ENCODE measurements at regions not wholly inside any gene's neighbourhood (a gene's known extent, or its start where the extent isn't known, plus 50 kb on each side); places are given as distances from the start of the nearest gene placed in this dataset.
"Not testable (repeated sequence)": the region's sequence is repeated elsewhere in the genome, so short reads cannot be mapped to it uniquely, and the experiment has no call there.

DNA sequence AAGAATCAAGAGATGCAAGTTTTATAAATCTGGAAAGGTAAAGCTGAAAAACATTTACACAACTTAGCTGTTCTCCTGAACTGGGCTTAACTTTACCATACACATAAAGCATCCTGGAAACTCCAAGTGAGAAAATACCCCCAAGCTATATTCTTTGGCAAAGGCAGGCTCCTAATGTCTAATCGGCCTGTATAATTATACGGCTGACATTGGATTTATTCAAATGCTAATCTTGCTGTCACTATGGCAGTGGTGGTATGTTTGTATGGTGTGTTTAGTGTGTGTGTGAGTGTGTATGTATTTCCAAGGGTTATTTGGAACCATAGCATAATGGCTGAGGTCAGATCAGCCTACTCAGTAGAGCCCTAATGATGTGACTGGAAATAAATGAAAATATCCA, 1031.8 kb upstream of the ZEB2 start:
- DNase-seq (ENCODE audit: low read depth, low spot score), result no peak

DNA sequence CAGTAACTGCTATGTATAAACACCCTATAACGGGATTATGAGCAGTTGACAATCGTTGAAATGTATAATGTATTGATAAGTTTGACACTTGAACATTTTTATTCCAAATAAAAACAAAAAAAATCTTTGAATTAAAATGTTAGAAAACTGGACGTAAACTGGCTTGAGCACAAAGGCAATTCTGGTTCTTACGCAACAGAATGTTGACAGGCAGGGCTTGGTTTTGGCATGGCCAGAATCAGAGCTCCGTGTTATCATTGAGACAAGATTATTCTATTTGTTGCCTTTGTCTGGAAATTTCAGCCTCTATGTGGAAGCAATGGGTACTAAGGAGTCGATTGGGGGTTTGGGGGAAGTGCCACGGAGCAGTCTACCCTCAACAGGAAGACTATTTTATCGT, 1028.6 kb upstream of the ZEB2 start:
- DNase-seq (ENCODE audit: low read depth, low spot score), result no peak

DNA sequence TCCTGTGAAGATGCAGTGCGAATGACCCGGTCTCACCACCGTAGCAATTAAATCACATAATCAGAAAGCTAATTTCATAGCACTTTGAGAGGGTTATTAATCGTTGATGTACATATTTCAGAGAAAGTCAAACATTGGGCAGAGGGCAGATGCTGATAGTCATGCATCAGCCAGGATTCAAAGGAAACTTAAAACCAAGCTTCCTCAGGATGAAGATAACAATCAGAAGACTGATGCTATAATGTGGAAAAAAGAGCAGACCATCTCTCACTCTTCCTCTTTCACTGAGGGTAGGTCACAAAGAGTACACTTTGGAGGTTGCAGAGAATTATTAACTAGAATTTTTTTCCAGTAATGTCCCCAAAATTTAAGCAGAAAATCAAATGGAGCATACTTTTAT, 1027.7 kb upstream of the ZEB2 start:
- no peak for DNase-seq (ENCODE audit: low read depth, low spot score)

DNA sequence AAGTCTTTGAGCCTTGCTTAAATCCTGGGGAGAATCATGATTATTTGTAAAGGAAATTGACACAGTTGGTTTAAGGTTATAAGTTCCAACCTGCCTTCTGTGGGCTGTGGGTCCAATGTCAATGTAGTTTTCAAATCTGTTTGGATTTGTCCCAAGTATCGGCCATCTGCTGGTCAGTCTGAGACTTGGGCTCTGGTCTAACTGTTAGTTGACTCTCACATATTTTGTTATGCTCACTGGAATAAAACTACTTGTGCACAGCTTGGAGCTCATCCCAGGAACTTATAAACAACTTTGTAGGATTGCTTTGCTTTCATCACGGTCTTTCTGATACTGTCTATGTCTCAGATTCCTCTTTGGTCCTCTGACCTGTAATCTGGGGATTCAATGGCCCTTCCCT, 1026.2 kb upstream of the ZEB2 start:
- no peak for DNase-seq (ENCODE audit: low read depth, low spot score)

DNA sequence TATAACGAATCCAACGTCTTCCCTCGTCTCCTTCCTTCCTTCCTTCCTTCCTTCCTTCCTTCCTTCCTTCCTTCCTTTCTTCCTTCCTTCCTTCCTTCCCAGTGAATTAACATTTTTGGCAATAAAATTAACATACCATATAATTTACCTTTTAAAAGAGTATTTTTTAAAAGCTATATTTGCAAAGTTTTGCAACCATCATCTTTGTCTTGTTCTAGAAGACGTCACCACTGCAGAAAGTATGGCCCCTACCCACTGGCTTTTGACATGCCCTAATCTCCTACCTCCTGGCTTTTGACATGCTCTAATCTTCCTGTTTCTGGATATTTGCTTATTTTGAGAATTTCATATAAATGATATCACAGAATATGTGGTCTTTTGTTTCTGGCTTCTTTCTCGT, 1023.9 kb upstream of the ZEB2 start:
- DNase-seq (ENCODE audit: low read depth, low spot score), result no peak

DNA sequence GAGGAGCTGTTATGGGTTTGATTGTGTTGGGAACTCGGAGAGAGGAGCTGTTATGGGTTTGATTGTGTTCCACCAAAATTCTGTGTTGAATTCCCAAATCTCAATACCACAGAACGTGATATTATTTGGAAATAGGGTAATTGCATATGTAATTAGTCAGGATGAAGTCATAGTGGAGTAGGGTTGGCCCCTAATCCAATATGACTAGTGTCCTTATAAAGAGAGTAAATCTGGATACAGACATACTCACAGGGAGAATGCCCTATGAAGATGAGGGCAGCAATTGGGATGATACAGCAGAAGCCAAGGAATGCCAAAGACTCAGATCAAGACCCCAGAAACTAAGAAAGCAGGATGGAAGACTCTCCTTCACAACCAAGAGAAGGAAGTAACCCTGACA, 1023.2 kb upstream of the ZEB2 start:
- no peak for DNase-seq (ENCODE audit: low read depth, low spot score)

DNA sequence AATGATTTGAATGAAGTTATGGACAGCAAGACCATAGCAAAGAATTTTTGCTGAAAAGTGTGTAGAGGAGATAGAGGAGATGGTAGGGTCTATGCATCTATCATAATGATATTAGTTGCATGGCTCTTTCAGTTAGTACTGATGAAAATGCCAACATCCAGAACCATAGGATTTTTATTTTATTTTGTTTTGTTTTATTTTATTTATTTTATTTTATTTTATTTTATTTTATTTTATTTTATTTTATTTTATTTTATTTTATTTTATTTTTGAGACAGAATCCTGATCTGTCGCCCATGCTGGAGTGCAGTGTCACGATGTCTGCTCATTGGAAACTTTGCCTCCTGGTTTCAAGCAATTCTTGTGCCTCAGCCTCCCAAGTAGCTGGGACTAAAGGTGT, 1021.1 kb upstream of the ZEB2 start:
- no peak for DNase-seq (ENCODE audit: low read depth, low spot score)

DNA sequence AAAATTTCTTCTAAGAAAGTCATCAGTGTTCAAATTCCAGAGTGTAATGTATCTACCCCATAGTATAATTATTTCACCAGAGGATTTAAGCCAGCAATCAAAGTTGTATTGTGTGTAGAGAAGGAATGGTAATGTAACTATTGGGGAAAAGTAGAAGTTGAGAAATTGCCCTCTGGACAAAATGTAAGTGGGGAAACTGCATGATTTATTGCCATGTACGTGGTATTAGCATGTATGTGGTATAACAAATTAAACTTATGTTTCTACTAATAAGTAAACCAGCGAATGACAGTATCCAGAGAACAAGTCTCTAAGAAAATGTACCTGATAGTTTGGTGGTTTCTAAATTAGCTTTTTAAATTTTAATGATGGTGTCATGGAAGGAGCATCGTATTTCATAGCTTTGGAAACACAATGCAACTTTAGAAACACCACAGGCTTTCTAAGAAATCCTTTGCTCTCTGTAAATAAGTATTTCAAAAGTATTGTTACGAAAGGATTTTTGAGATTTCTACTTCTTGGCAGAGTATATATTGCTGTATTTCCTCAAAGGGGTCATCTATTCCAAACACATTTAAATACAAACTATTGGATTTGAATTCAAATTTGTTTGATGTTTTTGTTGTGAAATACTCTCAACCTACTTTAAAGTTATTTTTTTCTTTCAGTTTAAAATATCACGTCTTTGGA, 1018.9 kb upstream of the ZEB2 start:
- no peak for DNase-seq (ENCODE audit: low read depth, low spot score)

DNA sequence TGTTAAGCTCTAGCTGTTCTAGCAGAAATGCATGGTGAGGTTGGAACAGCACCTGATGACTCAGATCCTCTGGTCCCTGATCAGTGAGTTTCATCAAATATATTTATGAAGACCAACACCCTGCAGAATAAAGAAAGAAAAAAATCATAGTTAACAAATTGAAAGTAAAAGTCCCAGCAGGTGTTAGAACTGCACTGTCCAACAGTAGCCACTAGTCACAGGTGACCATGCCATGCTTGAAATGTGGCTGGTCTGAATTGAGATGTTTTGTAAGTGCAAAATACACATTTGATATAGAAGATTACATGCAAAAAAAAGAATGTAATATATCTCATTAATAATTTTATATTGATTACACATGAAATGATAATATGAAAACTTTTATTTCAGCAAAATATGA, 1010.7 kb upstream of the ZEB2 start:
- DNase-seq (ENCODE audit: low read depth, low spot score), result no peak

DNA sequence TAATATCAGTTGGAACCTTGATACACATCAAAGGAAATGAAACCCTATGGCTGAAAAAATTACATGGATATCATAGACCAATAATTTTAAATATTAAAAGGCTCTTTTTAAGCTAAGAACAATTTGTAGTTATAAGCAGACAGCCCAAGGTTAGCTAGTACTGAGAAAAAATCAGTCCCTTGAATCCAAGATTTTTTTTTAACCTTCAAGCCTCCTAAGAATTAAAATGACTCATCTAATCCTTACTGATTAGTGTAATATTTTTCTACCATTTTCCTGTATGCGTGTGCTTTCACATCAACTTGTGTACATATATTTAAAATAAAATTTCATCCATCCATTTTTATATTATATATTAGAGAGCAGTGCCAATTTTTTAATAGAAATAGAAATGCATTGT, 1004.9 kb upstream of the ZEB2 start:
- no peak for DNase-seq (ENCODE audit: low read depth, low spot score)

DNA sequence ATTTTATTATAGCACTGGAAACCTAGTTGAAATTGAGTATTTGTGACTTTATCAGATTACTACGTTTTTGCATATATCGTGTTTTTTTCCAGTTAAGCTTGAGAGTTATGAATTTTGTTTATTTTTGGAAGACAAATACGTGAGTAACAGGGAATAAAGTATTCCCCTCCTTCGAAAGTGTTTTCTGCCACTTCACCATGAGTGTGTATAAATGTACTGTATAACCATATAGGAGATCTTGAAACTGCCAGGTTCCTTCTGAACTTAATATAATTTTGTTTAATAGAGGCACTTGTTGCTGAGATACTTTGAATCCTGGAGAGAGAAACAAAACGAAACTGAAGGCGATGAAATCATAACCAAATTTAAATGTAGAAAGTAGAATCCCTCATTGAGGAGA, 1004.4 kb upstream of the ZEB2 start:
- DNase-seq (ENCODE audit: low read depth, low spot score), result no peak

DNA sequence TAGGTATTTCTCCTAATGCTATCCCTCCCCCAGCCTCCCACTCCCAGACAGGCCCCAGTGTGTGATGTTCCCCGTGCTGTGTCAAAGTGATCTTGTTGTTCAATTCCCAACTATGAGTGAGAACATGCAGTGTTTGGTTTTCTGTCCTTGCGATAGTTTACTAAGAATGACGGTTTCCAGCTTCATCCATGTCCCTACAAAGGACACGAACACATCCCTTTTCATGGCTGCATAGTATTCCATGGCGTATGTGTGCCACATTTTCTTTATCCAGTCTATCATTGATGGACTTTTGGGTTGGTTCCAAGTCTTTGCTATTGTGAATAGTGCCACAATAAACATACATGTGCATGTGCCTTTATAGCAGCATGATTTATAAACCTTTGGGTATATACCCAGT, 999.3 kb upstream of the ZEB2 start:
- DNase-seq (ENCODE audit: low read depth, low spot score), result not testable (repeated sequence)

DNA sequence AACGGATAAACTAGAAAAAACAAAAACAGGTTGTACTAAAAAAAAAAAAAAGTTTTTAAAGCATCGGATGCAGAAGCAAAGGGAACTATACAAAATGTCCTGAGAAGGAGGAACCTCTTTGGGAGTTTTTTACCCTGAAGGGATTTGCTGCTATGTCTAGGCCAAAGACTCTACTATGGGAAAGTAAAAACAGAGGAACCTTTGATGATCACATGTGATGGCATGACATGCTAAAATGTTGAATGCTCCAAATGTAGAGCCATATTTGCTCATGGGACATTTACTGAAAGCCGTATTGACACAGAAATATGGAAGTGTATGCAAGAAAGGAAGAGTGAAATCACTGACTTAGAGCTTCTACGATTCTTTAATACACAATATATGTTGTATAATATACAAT, 992.0 kb upstream of the ZEB2 start:
- DNase-seq (ENCODE audit: low read depth, low spot score), result no peak

DNA sequence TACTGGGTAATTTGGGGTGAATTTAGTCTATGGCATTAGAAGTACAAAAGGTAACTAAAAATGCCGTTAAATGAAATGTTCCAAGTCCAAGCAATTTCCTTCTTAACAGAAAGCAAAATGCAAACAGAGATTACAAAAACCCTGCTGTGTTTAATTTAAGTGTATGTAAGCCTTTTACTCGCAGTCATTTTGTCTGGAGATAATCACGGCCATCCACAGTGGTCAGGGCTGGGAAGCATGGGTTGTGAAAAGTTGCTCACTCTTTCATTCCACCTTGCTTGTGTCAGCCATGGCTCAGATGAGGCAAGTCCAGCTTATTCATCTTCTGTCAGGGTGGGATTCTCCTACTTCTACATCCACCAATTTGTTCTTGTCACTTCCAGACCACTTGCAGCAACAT, 983.6 kb upstream of the ZEB2 start:
- no peak for DNase-seq (ENCODE audit: low read depth, low spot score)

DNA sequence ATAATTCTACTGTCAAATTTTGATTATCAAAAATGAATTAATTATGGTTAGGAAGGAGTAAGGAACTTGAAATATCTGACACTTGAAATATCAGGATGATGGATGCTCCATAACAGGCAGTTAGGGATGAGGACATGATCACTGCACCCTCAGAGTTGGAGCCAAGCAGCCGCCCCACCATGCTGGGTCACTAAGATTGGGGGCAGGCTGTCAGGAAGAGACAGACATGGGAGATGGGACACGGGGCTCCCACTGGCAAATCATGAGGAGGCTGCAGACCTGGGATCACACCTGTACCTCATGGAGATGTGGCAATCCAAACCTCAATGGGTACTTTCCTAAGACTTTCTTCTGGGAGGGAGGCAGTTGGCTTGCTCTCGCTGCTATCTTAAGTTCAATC, 982.0 kb upstream of the ZEB2 start:
- DNase-seq (ENCODE audit: low read depth, low spot score), result no peak

DNA sequence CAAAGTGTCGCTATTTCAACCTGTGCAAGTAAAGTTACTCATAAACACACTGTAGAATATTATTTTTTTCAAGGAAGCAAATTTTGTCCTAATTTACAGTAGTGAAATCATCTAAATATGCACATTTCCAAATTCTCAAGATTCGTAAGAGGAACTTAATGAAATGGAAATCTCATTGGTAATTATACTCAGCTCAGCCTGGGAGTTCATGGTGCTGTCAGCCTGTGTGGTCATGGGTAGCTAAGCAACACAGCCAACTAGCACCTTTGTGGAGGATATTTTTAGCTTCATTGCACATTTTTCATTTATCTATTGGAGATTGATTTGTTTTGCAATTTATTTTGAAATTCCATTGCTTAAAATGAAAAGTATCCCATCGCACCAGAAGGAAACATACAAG, 975.7 kb upstream of the ZEB2 start:
- no peak for DNase-seq (ENCODE audit: low read depth, low spot score)

DNA sequence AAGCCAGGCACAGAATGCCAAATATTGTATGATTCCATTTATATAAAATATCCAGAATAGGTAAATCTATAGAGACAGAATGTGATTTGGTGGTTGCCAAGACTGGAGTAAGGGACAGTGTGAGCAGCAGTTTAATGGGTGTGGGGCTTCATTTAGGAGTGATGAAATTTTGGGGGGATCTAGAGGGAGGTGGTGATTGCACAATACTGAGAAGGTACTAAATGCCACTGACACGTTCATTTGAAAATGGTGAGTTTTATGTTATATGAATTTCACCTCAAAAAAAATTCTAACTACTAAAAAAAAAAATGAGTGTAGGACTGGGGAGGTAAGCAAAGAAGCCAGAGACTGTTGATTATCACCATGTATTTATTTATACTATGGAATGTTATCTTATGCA, 974.5 kb upstream of the ZEB2 start:
- DNase-seq (ENCODE audit: low read depth, low spot score), result no peak

DNA sequence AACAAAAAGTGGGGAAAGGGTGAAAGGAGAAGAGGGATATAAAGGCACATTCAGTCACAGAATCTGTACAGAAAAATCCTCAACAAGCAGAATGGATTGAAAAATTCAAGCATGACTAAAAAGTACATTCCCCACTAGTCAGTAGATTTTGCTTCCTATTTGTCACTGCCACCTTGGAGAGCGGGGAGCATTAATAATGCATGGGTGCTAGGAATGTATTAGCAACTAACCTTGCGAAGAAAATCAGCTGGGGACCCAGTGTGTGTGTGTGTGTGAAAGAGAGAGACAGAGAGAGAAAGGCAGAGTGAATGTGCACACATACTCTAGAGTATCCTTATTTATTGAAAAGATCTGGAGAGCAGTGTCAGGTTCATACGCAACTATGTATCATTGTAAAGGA, 968.7 kb upstream of the ZEB2 start:
- DNase-seq (ENCODE audit: low read depth, low spot score), result no peak

DNA sequence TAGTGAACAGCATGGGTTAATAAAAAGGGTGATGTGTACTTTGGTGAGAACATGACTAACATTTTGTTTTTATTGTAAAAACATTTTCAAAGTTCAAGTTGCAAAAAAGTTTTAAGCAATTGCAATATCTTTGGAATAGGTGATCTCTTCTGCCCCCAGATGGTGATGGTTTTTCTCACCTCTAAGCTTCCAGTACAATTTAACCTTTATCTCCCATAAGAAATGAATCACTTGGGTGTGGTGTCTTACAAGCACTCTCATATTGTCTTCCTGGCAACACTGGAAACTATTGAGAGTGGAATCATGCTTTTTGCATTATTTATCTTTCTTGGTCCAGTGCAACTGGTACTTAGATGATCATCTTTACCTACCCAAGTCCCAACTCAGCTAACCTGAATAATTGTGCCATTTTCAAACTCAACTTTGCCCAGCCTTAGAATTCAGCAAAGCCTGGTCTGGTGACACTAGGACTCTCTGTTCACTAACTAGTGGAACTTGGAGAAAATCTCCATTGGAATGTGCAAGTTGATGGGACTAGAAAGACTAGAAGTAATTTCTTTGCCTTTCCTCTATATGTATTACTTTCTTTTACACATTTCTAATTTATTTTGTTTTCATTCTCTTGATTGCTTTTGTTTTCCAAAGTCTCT, 964.7 kb upstream of the ZEB2 start:
- DNase-seq (ENCODE audit: low read depth, low spot score), result no peak

DNA sequence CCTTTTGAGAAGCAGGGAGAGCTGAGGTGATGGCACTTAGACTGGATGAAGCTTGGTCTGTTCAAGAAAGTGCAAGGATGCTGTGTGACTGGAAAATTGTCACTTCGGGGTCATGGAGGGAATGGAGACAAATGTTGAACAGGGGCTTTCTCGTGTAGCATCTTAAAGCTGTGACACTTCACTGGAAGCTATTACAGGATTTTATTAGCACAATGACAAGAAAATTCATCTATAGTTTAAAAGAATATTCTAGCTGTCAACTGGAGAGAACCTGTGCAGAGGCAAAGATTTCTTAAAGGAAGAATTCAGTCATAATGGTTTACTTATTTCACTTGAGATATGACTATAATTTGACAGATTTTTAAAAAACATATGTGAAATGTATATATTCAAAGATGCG, 963.9 kb upstream of the ZEB2 start:
- DNase-seq (ENCODE audit: low read depth, low spot score), result no peak

DNA sequence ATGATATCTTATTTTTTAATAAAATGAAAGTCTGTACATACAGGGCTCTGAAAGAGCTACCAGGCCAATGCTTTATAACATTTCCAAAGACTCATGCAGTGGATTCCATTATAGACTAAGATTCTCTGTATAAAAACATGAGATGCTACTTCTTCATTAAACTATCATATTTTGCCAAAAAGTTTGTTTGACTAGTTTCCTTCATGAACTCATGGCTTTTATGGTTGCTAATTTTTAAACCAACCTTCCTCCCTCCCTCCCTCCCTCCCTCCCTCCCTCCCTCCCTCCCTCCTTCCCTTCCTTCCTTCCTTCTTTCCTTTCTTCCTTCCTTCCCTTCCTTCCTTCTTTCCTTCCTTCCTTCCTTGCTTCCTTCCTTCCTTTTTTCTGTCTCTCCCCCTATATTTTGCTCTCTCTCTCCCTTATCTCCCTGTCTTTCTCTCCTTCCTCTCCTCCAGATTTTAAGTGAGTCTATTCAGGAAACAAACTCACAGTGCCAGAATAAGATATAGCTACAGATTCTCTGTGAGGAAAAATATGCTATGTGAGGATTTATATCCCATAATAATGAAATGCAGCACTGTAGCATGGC, 961.5 kb upstream of the ZEB2 start:
- no peak for DNase-seq (ENCODE audit: low read depth, low spot score)

DNA sequence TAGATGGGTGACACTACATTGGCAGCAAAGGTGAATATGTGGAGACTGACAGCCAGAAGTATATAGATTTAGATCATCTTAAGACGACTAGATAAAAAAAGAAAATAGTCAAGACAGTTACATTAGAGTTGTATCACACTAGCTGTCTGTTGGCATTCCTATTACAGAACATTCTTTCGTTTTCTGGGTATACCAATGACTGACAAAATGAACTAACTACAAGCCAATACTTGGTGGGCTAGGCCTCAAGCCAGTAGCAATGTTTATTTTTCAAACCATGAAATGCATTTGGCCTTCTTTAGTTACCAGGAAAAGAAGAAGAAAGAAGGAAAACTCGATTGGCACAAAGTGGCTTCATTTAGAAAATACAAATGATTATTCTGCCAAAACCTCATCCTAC, 944.9 kb upstream of the ZEB2 start:
- no peak for DNase-seq (ENCODE audit: low read depth, low spot score)

DNA sequence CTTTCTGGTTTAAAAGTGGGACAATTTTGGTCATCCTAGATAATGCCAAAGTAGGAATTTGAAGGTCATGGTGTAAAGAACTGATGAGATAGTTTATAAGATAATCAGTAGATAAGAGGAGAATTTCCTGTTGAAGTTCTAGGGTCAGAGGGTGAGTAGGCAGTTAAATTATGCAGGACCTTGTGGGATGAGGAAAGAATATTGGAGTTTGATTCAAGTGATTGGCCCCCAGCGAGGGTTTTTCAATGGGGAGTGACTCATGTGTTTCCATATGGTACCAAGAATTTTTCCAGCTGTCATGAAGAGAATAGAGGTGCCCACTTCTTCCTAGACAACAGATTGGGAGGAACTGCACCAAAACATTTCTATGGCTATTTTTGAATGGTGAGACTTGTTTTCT, 940.2 kb upstream of the ZEB2 start:
- DNase-seq (ENCODE audit: low read depth, low spot score), result no peak
